Hepatocyte (in vitro differentiated cells): ENCODE measurements at regions not wholly inside any gene's neighbourhood (a gene's known extent, or its start where the extent isn't known, plus 50 kb on each side); places are given as distances from the start of the nearest gene placed in this dataset.
"Not testable (repeated sequence)": the region's sequence is repeated elsewhere in the genome, so short reads cannot be mapped to it uniquely, and the experiment has no call there.

Experiments
- DNase-seq: peaks from one replicate; pipeline ENCODE4 v3.0.0-alpha.2; 2016; ENCODE audit warnings: low spot score
- H2AFZ ChIP-seq: fragments of 200-600 bp; sonication (generic); 2 replicates; pipeline ENCODE4 v1.6.0; 2016; ENCODE audit warnings: antibody characterized with exemption, mild to moderate bottlenecking
- H3K27ac ChIP-seq: fragments of 200-600 bp; sonication (generic); 2 replicates; pipeline ENCODE4 v1.5.1; 2016; ENCODE audit warnings: mild to moderate bottlenecking
- H3K27me3 ChIP-seq: fragments of 200-600 bp; sonication (generic); 2 replicates; pipeline ENCODE4 v1.6.1; 2016
- H3K36me3 ChIP-seq: fragments of 200-600 bp; sonication (generic); replicated peaks from 2 replicates; pipeline ENCODE4 v1.5.1; 2016; ENCODE audit warnings: low read depth; ENCODE audit not compliant: insufficient read depth
- H3K4me1 ChIP-seq: fragments of 200-600 bp; sonication (generic); 2 replicates; pipeline ENCODE4 v1.5.1; 2016; ENCODE audit warnings: mild to moderate bottlenecking, moderate library complexity; ENCODE audit not compliant: insufficient read depth
- H3K4me2 ChIP-seq: fragments of 200-600 bp; sonication (generic); 2 replicates; pipeline ENCODE4 v1.6.0; 2016
- H3K4me3 ChIP-seq: fragments of 200-600 bp; sonication (generic); 2 replicates; pipeline ENCODE4 v1.5.1; 2016; ENCODE audit warnings: mild to moderate bottlenecking
- H3K79me2 ChIP-seq: fragments of 200-600 bp; sonication (generic); 2 replicates; pipeline ENCODE4 v1.6.0; 2017; ENCODE audit warnings: mild to moderate bottlenecking
- H3K9me2 ChIP-seq: fragments of 200-600 bp; sonication (generic); replicated peaks from 2 replicates; pipeline ENCODE4 v1.6.0; 2017; ENCODE audit warnings: mild to moderate bottlenecking; ENCODE audit not compliant: insufficient read depth
- H3K9me3 ChIP-seq: fragments of 200-600 bp; sonication (generic); 2 replicates; pipeline ENCODE4 v1.5.1; 2016; ENCODE audit warnings: low read depth, mild to moderate bottlenecking
- H4K20me1 ChIP-seq: fragments of 200-600 bp; sonication (generic); 2 replicates; pipeline ENCODE4 v1.6.0; 2016; ENCODE audit warnings: mild to moderate bottlenecking; ENCODE audit not compliant: insufficient read depth, poor library complexity, severe bottlenecking
- WGBS: methylation state at CpG from one replicate; pipeline ENCODE4 v1.1.6; 2016; ENCODE audit warnings: low lambda C conversion rate; ENCODE audit errors: missing lambda C conversion rate; 5-methylcytosine and 5-hydroxymethylcytosine counted together

DNA sequence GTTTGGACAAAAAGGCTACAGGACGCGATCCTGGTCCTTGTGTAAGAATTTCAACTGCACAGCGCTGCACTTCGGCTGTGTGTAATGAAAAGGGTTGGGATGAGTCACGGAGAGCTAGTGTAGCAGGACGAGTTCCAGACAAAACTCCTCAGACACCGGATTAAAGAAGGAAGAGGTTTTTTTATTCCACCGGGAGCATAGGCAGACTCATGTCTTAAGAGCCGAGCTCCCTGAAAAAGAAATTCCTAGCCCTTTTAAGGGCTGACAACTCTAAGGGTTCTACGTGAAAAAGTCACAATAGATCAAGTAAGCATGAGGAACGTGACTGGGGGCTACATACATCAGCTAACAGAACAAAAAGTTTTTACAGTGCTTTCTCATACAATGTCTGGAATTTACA, 54.8 kb upstream of the FAM90A1 start:
- H3K4me1 ChIP-seq, H3K36me3 ChIP-seq, H3K9me2 ChIP-seq, H3K79me2 ChIP-seq, H2AFZ ChIP-seq, H3K27me3 ChIP-seq, H4K20me1 ChIP-seq, H3K9me3 ChIP-seq, H3K4me3 ChIP-seq: not testable (repeated sequence)
- Histone ChIP-seq H3K27ac (peak overlapping the region; percentile 61), H3K4me2 (peak overlapping the region; percentile 46)
- peak; percentile 34 for DNase-seq
- WGBS, result 35% methylated on average over 11 of the region's 11 CpGs

DNA sequence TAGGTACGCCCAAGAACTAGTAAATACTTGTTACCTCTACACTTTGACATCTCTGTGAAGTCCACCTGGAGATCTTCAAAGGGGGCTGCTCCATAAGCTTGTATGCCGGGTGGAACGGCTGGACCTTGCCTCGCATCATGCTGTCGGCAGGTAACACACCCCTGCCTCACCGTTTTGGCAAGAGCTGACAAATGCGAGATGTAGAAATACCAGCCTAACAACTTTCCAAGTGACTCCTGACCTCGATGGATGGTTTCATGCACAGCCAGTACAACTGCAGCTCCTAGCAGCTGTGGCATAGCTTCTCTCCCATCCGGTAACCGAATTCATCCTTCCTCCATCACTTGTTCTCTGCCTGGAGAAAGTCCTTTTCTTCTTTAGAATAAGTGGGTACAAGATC, 58.3 kb upstream of the FAM90A1 start:
- H3K79me2 ChIP-seq, H3K9me3 ChIP-seq, H3K4me1 ChIP-seq, H3K36me3 ChIP-seq, H3K27ac ChIP-seq, H3K9me2 ChIP-seq, H2AFZ ChIP-seq, H3K4me3 ChIP-seq, H3K4me2 ChIP-seq, H4K20me1 ChIP-seq, DNase-seq, H3K27me3 ChIP-seq: not testable (repeated sequence)
- WGBS, result 79% methylated on average over 10 of the region's 10 CpGs

DNA sequence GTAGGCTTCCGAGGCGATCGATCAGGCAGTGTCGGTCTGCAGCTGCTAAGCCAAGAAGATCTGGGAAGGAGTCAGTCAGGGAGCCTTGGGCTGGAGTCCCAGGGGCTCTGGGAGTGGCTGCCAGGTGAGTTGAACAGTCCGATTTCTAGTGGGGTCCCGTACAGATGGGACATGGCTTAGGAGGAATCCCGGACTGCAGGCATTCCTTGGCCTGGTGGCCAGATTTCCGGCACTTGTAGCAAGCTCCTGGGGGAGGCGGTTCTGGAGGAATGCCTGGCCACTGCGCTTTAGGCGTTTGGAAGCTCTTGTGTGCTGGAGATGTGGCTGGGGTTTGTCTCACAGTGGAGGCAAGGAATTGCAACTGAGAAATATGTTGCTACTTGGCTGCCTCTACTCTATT, 64.3 kb upstream of the FAM90A1 start:
- H3K9me3 ChIP-seq, H3K4me1 ChIP-seq, H4K20me1 ChIP-seq, H2AFZ ChIP-seq, H3K27ac ChIP-seq, H3K4me3 ChIP-seq, H3K36me3 ChIP-seq, H3K27me3 ChIP-seq, DNase-seq, H3K4me2 ChIP-seq, H3K9me2 ChIP-seq, H3K79me2 ChIP-seq: not testable (repeated sequence)
- 95% methylated on average over 11 of the region's 11 CpGs for WGBS

DNA sequence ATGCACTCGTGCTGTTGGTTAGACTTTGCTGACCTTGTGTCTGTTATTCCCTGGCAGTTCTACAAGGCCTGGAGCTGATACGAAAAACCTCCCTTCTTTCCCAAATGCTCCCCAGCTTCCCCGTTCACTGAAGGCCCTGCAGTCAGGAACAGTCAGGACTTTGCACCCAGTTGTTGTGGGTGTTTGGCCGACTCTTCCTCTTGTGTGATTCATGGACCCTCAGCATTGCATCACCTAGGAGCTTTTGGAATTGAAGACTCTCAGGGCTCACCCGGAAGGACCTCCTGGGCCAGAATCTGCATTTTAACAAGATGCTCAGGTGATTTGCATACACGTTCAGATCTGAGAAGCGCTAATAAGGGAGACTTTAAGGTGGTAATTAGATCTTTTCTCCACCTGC, 67.2 kb upstream of the FAM90A1 start:
- H3K36me3 ChIP-seq, H3K4me2 ChIP-seq, H2AFZ ChIP-seq, H3K79me2 ChIP-seq, H3K9me3 ChIP-seq, H3K4me1 ChIP-seq, H3K27me3 ChIP-seq, H3K4me3 ChIP-seq, DNase-seq, H4K20me1 ChIP-seq, H3K9me2 ChIP-seq, H3K27ac ChIP-seq: not testable (repeated sequence)
- 86% methylated on average over 7 of the region's 7 CpGs for WGBS

DNA sequence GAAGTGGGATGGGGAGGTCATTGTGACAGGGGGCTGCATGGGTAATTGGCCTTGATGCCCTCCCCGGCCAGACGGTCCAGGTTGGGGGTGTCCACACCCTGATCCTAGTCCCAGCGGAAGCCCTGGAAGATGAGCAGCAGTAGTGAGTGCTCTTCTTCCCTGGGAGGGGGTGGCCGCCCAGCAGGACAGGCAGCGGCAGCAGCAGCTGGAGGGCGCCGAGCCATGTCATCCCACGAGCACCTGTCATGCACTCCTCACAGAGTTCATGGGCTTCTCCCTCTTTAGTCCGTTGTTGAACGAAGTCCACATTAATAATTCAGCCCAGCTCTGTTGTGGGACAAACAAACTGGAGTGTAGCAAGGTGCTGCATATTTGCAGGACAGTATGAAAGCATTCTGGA, 81.2 kb upstream of the FAM90A1 start:
- not testable (repeated sequence) for H3K36me3 ChIP-seq, H3K4me2 ChIP-seq, H3K79me2 ChIP-seq, H4K20me1 ChIP-seq, H2AFZ ChIP-seq, H3K4me3 ChIP-seq, H3K4me1 ChIP-seq, H3K9me2 ChIP-seq, H3K27ac ChIP-seq, DNase-seq, H3K9me3 ChIP-seq, H3K27me3 ChIP-seq
- WGBS, result 60% methylated on average over 7 of the region's 10 CpGs

DNA sequence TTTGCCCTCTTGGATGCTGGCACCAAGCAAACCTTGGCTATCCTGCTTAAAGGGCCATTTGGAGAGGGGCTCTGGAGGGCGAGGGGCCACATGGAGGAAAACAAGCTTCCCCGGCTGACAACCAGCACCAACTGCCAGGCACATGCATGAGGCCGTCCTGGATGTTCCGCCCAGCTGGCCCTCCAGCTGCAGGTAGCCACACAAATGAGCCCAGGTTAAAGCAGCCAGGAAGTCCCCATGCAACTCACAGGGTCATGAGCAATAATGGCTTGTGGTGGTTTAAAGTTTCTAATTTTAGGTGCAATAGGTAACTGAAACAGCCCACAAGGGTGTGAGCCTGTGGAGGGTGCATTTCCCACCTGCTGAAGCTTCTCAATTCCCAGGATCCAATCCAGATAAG, 88.6 kb upstream of the FAM90A1 start:
- 93% methylated on average over 4 of the region's 4 CpGs for WGBS
- DNase-seq, result not testable (repeated sequence)

DNA sequence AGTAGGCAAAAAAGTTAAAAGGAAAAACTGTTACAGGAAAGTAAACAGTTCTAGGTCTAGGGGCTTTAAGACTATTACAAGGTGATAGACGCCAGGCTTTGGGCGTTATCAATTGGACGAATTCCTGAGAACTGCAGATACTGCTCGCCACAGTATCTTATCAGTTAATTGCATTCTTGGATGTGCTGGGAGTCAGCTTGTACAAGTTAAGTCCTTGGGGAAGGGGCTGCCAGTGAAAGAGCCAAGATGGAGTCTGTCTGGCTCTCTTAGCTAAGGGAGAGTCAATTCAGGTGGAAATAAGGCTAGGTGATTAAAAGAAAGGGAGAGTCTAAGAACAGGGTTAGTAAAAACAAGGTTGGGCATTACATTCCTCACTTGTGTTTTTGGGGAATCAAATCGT, 90.3 kb upstream of the FAM90A1 start:
- H4K20me1 ChIP-seq, H3K4me3 ChIP-seq, H3K36me3 ChIP-seq, H3K79me2 ChIP-seq, H3K9me3 ChIP-seq, H2AFZ ChIP-seq, DNase-seq, H3K9me2 ChIP-seq, H3K27me3 ChIP-seq: not testable (repeated sequence)
- H3K4me2 ChIP-seq, result peak overlapping the region; percentile 53
- H3K27ac ChIP-seq, result peak overlapping the region; percentile 67
- WGBS, result 21% methylated on average over 5 of the region's 5 CpGs
- H3K4me1 ChIP-seq, result peaks cover 25% of the 10 kb centered on the region

More for the DNA sequence above, 88.6 kb upstream of the FAM90A1 start:
- H3K4me3 ChIP-seq, H3K9me3 ChIP-seq, H3K79me2 ChIP-seq, H3K36me3 ChIP-seq, H3K27ac ChIP-seq, H3K9me2 ChIP-seq, H4K20me1 ChIP-seq, H3K4me2 ChIP-seq, H3K27me3 ChIP-seq, H2AFZ ChIP-seq: not testable (repeated sequence)
- H3K4me1 ChIP-seq, result peaks cover 25% of the 10 kb centered on the region

DNA sequence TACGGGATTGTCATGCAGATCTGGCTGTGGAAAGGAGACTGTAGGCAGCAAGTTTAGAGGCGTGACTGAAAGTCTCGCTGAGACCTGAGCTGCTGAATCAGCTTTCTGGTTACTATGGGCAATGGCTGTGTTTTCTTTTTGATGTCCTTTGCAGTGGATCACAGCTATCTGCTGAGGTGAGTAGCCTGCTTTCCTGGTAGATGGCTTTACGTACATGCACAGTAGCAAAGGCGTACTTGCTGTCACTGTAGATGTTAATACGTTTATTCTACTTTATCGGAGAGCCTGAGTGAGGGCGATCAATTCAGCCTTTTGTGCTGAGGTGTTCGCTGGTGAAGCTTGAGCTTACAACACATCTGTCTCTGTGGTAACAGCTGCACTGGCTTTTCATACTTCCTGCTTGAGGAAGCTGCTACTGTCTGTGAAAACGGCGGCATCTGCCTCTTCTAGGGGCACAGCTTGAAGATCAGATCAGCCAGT, 92.9 kb upstream of the FAM90A1 start:
- not testable (repeated sequence) for H3K9me3 ChIP-seq, H3K79me2 ChIP-seq, H4K20me1 ChIP-seq, H3K27me3 ChIP-seq, H3K36me3 ChIP-seq, H3K4me3 ChIP-seq, H2AFZ ChIP-seq, H3K9me2 ChIP-seq
- DNase-seq, result peak; percentile 69
- 35% methylated on average over 11 of the region's 11 CpGs for WGBS
- Histone ChIP-seq H3K4me2 (peak overlapping the region; percentile 68), H3K4me1 (peaks cover 25% of the 10 kb centered on the region), H3K27ac (peak overlapping the region; percentile 23)

DNA sequence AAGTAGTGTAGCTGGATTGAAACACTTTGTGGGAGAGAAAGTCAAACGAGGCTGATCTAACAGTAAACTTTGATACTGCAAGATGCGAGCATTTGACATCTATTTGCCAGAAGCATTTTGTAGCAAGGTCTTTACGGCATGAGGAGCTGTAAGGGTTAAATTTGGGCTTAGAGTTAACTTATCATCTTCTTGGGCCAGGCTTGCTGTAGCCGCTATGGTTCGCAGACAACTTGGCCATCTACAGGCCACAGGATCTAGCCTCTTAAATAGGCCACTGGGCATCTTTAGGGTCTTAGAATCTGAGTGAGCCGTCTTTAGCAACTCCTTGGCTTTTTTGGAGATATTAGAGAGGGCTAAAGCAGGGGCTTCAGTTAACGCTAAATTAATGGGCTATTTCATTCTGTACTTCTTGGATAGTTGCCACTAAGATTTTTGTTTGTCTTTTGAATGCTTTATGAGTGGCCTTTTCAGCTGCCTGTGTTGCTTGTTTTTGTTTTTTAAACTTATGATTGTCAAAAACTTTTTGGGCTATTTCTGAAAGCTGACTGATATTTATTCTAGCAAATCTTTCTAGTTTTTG, 93.5 kb upstream of the FAM90A1 start:
- Histone ChIP-seq H3K4me2 (peak overlapping the region; percentile 68), H3K4me1 (peaks cover 25% of the 10 kb centered on the region), H3K27ac (peak overlapping the region; percentile 23)
- not testable (repeated sequence) for DNase-seq, H2AFZ ChIP-seq, H3K36me3 ChIP-seq, H3K79me2 ChIP-seq, H3K9me3 ChIP-seq, H4K20me1 ChIP-seq, H3K9me2 ChIP-seq, H3K4me3 ChIP-seq, H3K27me3 ChIP-seq
- WGBS, result 48% methylated on average over 7 of the region's 7 CpGs
